GM12878 (cell line): ENCODE measurements at regions not wholly inside any gene's neighbourhood (a gene's known extent, or its start where the extent isn't known, plus 50 kb on each side); places are given as distances from the start of the nearest gene placed in this dataset.
A peak's percentile ranks its signal among the peaks of the same experiment; 100 is the strongest.

Experiments
- ATAC-seq: fragments of 200-7000 bp; cut with Tn5 transposase; 3 replicates; pipeline ENCODE4 v1.9.1; 2020; ENCODE audit warnings: mild to moderate bottlenecking, moderate library complexity
- BruUV-seq: library from RNA; stranded (reverse); fragments of 400-500 nt; replicated peaks from 2 replicates; lab custom pipeline; 2021; lab: Mats Ljungman, UMichigan
- CTCF ChIA-PET: fragments of 300-600 bp; sonication (Branson Sonifier 250); formaldehyde crosslinking; extraction: SDS; loops from one replicate; lab custom pipeline; 2021; ENCODE audit warnings: inconsistent platforms; lab: Yijun Ruan, JAX
- POLR2A ChIA-PET: fragments of 350-600 bp; formaldehyde crosslinking; extraction: SDS; loops from one replicate; lab custom pipeline; 2021; ENCODE audit warnings: inconsistent platforms; lab: Charles Lee
- RAD21 ChIA-PET: fragments of 300-600 bp; sonication (Branson Sonifier 250); formaldehyde crosslinking; loops from one replicate; lab custom pipeline; 2023; ENCODE audit warnings: antibody characterized with exemption; ENCODE audit not compliant: unreplicated experiment; lab: Charles Lee
- SMC1A ChIA-PET: fragments of 300-600 bp; sonication (Branson Sonifier 250); formaldehyde crosslinking; loops from one replicate; lab custom pipeline; 2023; ENCODE audit not compliant: unreplicated experiment, uncharacterized antibody; lab: Charles Lee
- DNase-seq: peaks from one replicate; pipeline ENCODE4 v3.0.0-alpha.2; 2011; ENCODE audit warnings: low read depth, low spot score
- FAIRE-seq: peaks from 3 replicates; lab custom pipeline; 2011; peaks lifted over from hg19 to GRCh38; lab: Jason Lieb, UNC
- H2AFZ ChIP-seq: 2 replicates; pipeline ENCODE4 v1.6.0; 2011; ENCODE audit warnings: low read depth, low read length, control low read depth; ENCODE audit not compliant: control insufficient read depth
- H3K27ac ChIP-seq: 2 replicates; pipeline ENCODE4 v1.5.1; 2011; ENCODE audit warnings: control low read depth; ENCODE audit not compliant: control insufficient read depth, insufficient read depth
- H3K27me3 ChIP-seq, 2 experiments: replicated peaks in 1 of 2; 2 replicates each; pipeline versions ENCODE4 v1.6.0 to v1.6.1; 2011; ENCODE audit warnings: low read length in 1 of 2; ENCODE audit not compliant: control insufficient read depth in 2 of 2, insufficient read depth in 2 of 2
- H3K36me3 ChIP-seq, 2 experiments: 2 replicates each; pipeline ENCODE4 v1.5.1; 2011; ENCODE audit warnings: low read length in 1 of 2; ENCODE audit not compliant: control insufficient read depth in 2 of 2, insufficient read depth in 2 of 2
- H3K4me1 ChIP-seq: 2 replicates; pipeline ENCODE4 v1.6.1; 2011; ENCODE audit warnings: mild to moderate bottlenecking, low read length, moderate library complexity, mixed read lengths; ENCODE audit not compliant: control insufficient read depth, insufficient read depth
- H3K4me2 ChIP-seq: 2 replicates; pipeline ENCODE4 v1.6.0; 2011; ENCODE audit warnings: control low read depth; ENCODE audit not compliant: control insufficient read depth, insufficient read depth
- H3K4me3 ChIP-seq: fragments of 200-600 bp; sonication (generic); 2 replicates; pipeline ENCODE4 v1.5.1; 2016
- H3K79me2 ChIP-seq: 2 replicates; pipeline ENCODE4 v1.6.0; 2011; ENCODE audit warnings: low read length; ENCODE audit not compliant: control insufficient read depth, insufficient read depth
- H3K9ac ChIP-seq: 2 replicates; pipeline ENCODE4 v1.8.0; 2011; ENCODE audit warnings: low read length, control low read depth, mixed read lengths; ENCODE audit not compliant: control insufficient read depth, insufficient read depth
- H3K9me3 ChIP-seq: replicated peaks from 3 replicates; pipeline ENCODE4 v1.5.1; 2011; ENCODE audit warnings: mild to moderate bottlenecking, low read length; ENCODE audit not compliant: control insufficient read depth, insufficient read depth
- H4K20me1 ChIP-seq: 2 replicates; pipeline ENCODE4 v1.6.0; 2011; ENCODE audit not compliant: control insufficient read depth, insufficient read depth
- SMAD5 ChIP-seq: IDR thresholded peaks from 2 replicates; pipeline ENCODE4 v1.6.1; 2016; ENCODE audit warnings: antibody characterized with exemption, low read depth
- WRNIP1 ChIP-seq: IDR thresholded peaks from 2 replicates; pipeline ENCODE4 v1.6.1; 2011; ENCODE audit warnings: low read depth, low read length, improper control_type of control experiment, borderline replicate concordance
- YY1 ChIP-seq: IDR thresholded peaks from 2 replicates; pipeline ENCODE4 v1.6.1; 2011; ENCODE audit warnings: low read depth, mild to moderate bottlenecking, low read length
- WGBS: methylation state at CpG from one replicate; pipeline ENCODE4 v1.1.6; 2016; ENCODE audit warnings: low lambda C conversion rate; ENCODE audit not compliant: insufficient replicate concordance, insufficient coverage; ENCODE audit errors: missing lambda C conversion rate; 5-methylcytosine and 5-hydroxymethylcytosine counted together
- in situ Hi-C: fragments of 300-500 bp; cut with MboI; formaldehyde crosslinking; loops from 9 replicates; pipeline ENCODE4 v1.14.3; 2018; ENCODE audit warnings: mixed read lengths
- intact Hi-C: fragments of 100-400 bp; cut with micrococcal nuclease; formaldehyde crosslinking; loops from one replicate; pipeline ENCODE4 v1.14.2; 2022; ENCODE audit not compliant: unreplicated experiment
- TF ChIP-seq, protein P1 (sequence below): fragments of 450-650 bp; formaldehyde crosslinking; IDR thresholded peaks from 2 replicates; pipeline ENCODE4 v1.4.0; 2020; ENCODE audit warnings: mild to moderate bottlenecking, moderate library complexity

- Histone ChIP-seq H3K36me3 (no peaks in the 10 kb centered on the region), H3K9ac (peak overlapping the region; percentile 58), H3K79me2 (peaks cover 9% of the 10 kb centered on the region), H3K4me2 (peak overlapping the region; percentile 70), H4K20me1 (no peaks in the 10 kb centered on the region)
- CTCF ChIA-PET, result interaction anchor here (0.7 to 9.3 kb wide), 5 partner anchors 10 to 342 kb away, joined by 3 to 146 read pairs (median 4); no protein-coding TSS in a partner anchor
- intact Hi-C loops, result loop anchor here (5.0 to 10.0 kb wide), 3 partner anchors 109 to 316 kb away; no protein-coding TSS in a partner anchor
- RAD21 ChIA-PET, result interaction anchor here (1.0 to 10.5 kb wide), 10 partner anchors 11 to 342 kb away, joined by 3 to 395 read pairs (median 7); no protein-coding TSS in a partner anchor
- 0% methylated on average over 1 of the region's 1 CpG for WGBS
- TF ChIP-seq WRNIP1 (no peak), SMAD5 (no peak), YY1 (no peak)
- TF ChIP-seq, protein P1, sequence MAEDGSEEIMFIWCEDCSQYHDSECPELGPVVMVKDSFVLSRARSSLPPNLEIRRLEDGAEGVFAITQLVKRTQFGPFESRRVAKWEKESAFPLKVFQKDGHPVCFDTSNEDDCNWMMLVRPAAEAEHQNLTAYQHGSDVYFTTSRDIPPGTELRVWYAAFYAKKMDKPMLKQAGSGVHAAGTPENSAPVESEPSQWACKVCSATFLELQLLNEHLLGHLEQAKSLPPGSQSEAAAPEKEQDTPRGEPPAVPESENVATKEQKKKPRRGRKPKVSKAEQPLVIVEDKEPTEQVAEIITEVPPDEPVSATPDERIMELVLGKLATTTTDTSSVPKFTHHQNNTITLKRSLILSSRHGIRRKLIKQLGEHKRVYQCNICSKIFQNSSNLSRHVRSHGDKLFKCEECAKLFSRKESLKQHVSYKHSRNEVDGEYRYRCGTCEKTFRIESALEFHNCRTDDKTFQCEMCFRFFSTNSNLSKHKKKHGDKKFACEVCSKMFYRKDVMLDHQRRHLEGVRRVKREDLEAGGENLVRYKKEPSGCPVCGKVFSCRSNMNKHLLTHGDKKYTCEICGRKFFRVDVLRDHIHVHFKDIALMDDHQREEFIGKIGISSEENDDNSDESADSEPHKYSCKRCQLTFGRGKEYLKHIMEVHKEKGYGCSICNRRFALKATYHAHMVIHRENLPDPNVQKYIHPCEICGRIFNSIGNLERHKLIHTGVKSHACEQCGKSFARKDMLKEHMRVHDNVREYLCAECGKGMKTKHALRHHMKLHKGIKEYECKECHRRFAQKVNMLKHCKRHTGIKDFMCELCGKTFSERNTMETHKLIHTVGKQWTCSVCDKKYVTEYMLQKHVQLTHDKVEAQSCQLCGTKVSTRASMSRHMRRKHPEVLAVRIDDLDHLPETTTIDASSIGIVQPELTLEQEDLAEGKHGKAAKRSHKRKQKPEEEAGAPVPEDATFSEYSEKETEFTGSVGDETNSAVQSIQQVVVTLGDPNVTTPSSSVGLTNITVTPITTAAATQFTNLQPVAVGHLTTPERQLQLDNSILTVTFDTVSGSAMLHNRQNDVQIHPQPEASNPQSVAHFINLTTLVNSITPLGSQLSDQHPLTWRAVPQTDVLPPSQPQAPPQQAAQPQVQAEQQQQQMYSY (CRISPR knock-in tag), result no peak
- TF ChIP-seq, all 136 proteins: peak for 0
- Histone ChIP-seq H3K9me3 (no peaks in the 10 kb centered on the region; the same call in 2 of the 3 replicates), H3K4me1 (peaks cover 63% of the 10 kb centered on the region), H3K4me3 (peak overlapping the region; percentile 56), H3K27me3 (no peaks in the 10 kb centered on the region), H3K27ac (peak overlapping the region; percentile 86), H2AFZ (no peak overlapping the region; the same call in 1 of the 2 replicates)
- no TSS peak for BruUV-seq
- SMC1A ChIA-PET, result interaction anchor here (0.8 to 10.5 kb wide), 12 partner anchors 15 to 222 kb away, joined by 3 to 489 read pairs (median 4); no protein-coding TSS in a partner anchor
- POLR2A ChIA-PET, result interaction anchor here (0.6 to 9.3 kb wide), 7 partner anchors 11 to 210 kb away, joined by 3 to 304 read pairs (median 6); no protein-coding TSS in a partner anchor
- no peak for FAIRE-seq
- ATAC-seq, result no peak
- in situ Hi-C loops, result loop anchor here (25.0 kb wide), 2 partner anchors 1811 to 1911 kb away; no protein-coding TSS in a partner anchor
- no peak for DNase-seq
Measured at GRCh38 chr6:113648698-113649097, 208.4 kb upstream of the MARCKS start.
